Osteoblast (primary cell): ENCODE measurements at regions not wholly inside any gene's neighbourhood (a gene's known extent, or its start where the extent isn't known, plus 50 kb on each side); places are given as distances from the start of the nearest gene placed in this dataset.

Experiments
- DNase-seq: peaks from one replicate; pipeline ENCODE4 v3.0.0; 2011; ENCODE audit warnings: low spot score, mixed read lengths; ENCODE audit not compliant: insufficient read length; ENCODE audit errors: missing footprints
- H2AFZ ChIP-seq: 2 replicates; pipeline ENCODE4 v1.6.0; 2011; ENCODE audit warnings: mild to moderate bottlenecking, low read length
- H3K27ac ChIP-seq: 2 replicates; pipeline ENCODE4 v1.5.1; 2011; ENCODE audit warnings: mild to moderate bottlenecking, low read depth, low read length, moderate library complexity
- H3K27me3 ChIP-seq: 2 replicates; pipeline ENCODE4 v1.6.0; 2012; ENCODE audit warnings: mild to moderate bottlenecking, control low read depth, inconsistent platforms, low read length, moderate library complexity; ENCODE audit not compliant: insufficient read depth
- H3K36me3 ChIP-seq: 2 replicates; pipeline ENCODE4 v1.5.1; 2011; ENCODE audit warnings: mild to moderate bottlenecking, low read length, control low read depth, moderate library complexity; ENCODE audit not compliant: insufficient read depth
- H3K4me1 ChIP-seq: 2 replicates; pipeline ENCODE4 v1.5.1; 2011; ENCODE audit warnings: mild to moderate bottlenecking, low read length, control low read depth, moderate library complexity; ENCODE audit not compliant: insufficient read depth
- H3K4me2 ChIP-seq: 2 replicates; pipeline ENCODE4 v1.6.0; 2011; ENCODE audit warnings: mild to moderate bottlenecking, low read length; ENCODE audit not compliant: insufficient read depth
- H3K4me3 ChIP-seq: fragments of 200-600 bp; sonication (generic); 3 replicates; pipeline ENCODE4 v1.5.1; 2012; ENCODE audit warnings: mild to moderate bottlenecking, low read length, inconsistent platforms; ENCODE audit not compliant: insufficient read depth
- H3K79me2 ChIP-seq: 2 replicates; pipeline ENCODE4 v1.6.0; 2012; ENCODE audit warnings: mild to moderate bottlenecking, low read length, control low read depth, inconsistent platforms; ENCODE audit not compliant: insufficient read depth
- H3K9me3 ChIP-seq: 2 replicates; pipeline ENCODE4 v1.5.1; 2011; ENCODE audit warnings: low read depth, low read length, control low read depth
- H4K20me1 ChIP-seq: 2 replicates; pipeline ENCODE4 v1.6.0; 2012; ENCODE audit warnings: mild to moderate bottlenecking, low read length, control low read depth; ENCODE audit not compliant: insufficient read depth
- CTCF ChIP-seq: IDR thresholded peaks from 2 replicates; pipeline ENCODE4 v1.5.1; 2011; ENCODE audit warnings: mild to moderate bottlenecking, low read depth, low read length, moderate library complexity; ENCODE audit errors: extremely low read depth

- no peak overlapping the region for H2AFZ ChIP-seq
- H3K4me1 ChIP-seq = no peaks in the 10 kb centered on the region
- H3K9me3 ChIP-seq = no peaks in the 10 kb centered on the region
- H3K36me3 ChIP-seq = no peaks in the 10 kb centered on the region
- TF ChIP-seq CTCF = no peak
- H3K4me2 ChIP-seq = no peak overlapping the region
- H3K27me3 ChIP-seq = peaks cover 11% of the 10 kb centered on the region
- H4K20me1 ChIP-seq = no peaks in the 10 kb centered on the region
- no peaks in the 10 kb centered on the region for H3K79me2 ChIP-seq
- H3K27ac ChIP-seq = no peak overlapping the region
- no peak overlapping the region for H3K4me3 ChIP-seq
- DNase-seq = no peak
Observed at GRCh38 chr3:70647823-70648222, 335.4 kb upstream of the MDFIC2 start.

- peaks cover 8% of the 10 kb centered on the region for H3K27me3 ChIP-seq
- no peak overlapping the region for H3K4me3 ChIP-seq
- no peaks in the 10 kb centered on the region for H3K9me3 ChIP-seq
- H3K79me2 ChIP-seq = no peaks in the 10 kb centered on the region
- H2AFZ ChIP-seq = no peak overlapping the region
- TF ChIP-seq CTCF = no peak
- no peak overlapping the region for H3K4me2 ChIP-seq
- H3K27ac ChIP-seq = no peak overlapping the region
- H3K36me3 ChIP-seq = no peaks in the 10 kb centered on the region
- H4K20me1 ChIP-seq = no peaks in the 10 kb centered on the region
- H3K4me1 ChIP-seq = no peaks in the 10 kb centered on the region
- no peak for DNase-seq
Observed at GRCh38 chr3:70647094-70647493, 334.7 kb upstream of the MDFIC2 start.

- Histone ChIP-seq H3K79me2 (no peaks in the 10 kb centered on the region), H3K9me3 (no peaks in the 10 kb centered on the region), H3K27me3 (peaks cover 8% of the 10 kb centered on the region), H3K4me3 (no peak overlapping the region), H4K20me1 (no peaks in the 10 kb centered on the region), H2AFZ (no peak overlapping the region), H3K36me3 (no peaks in the 10 kb centered on the region), H3K4me2 (no peak overlapping the region), H3K4me1 (no peaks in the 10 kb centered on the region), H3K27ac (no peak overlapping the region)
- DNase-seq = no peak
- no peak for TF ChIP-seq CTCF
Observed at GRCh38 chr3:70646635-70647034, 334.2 kb upstream of the MDFIC2 start.

- Histone ChIP-seq H3K9me3 (no peaks in the 10 kb centered on the region), H3K4me1 (no peaks in the 10 kb centered on the region), H3K4me3 (no peak overlapping the region), H4K20me1 (no peaks in the 10 kb centered on the region), H3K27me3 (peaks cover 9% of the 10 kb centered on the region), H3K79me2 (no peaks in the 10 kb centered on the region), H3K27ac (no peak overlapping the region), H2AFZ (no peak overlapping the region), H3K4me2 (no peak overlapping the region), H3K36me3 (no peaks in the 10 kb centered on the region)
- TF ChIP-seq CTCF = no peak
- DNase-seq = no peak
Observed at GRCh38 chr3:70640481-70640880, 328.0 kb upstream of the MDFIC2 start.
